GM18526 (cell line): ENCODE measurements at regions not wholly inside any gene's neighbourhood (a gene's known extent, or its start where the extent isn't known, plus 50 kb on each side); places are given as distances from the start of the nearest gene placed in this dataset.

Source experiments
- POLR2A ChIP-seq: IDR thresholded peaks from 3 replicates; pipeline ENCODE4 v1.6.1; 2011; ENCODE audit not compliant: insufficient read length; ENCODE audit errors: extremely low read depth

GRCh38 chr3:106035619-106036018 lies 166.8 kb upstream of the CBLB start:
- TF ChIP-seq POLR2A: no peak

GRCh38 chr3:106036696-106037095 lies 167.9 kb upstream of the CBLB start:
- no peak for TF ChIP-seq POLR2A

GRCh38 chr3:106047221-106047620 lies 178.4 kb upstream of the CBLB start:
- TF ChIP-seq POLR2A: no peak

- TF ChIP-seq POLR2A: no peak
Observed at GRCh38 chr3:106048946-106049481, 180.2 kb upstream of the CBLB start.

- no peak for TF ChIP-seq POLR2A
Observed at GRCh38 chr3:106049821-106050220, 181.0 kb upstream of the CBLB start.

- no peak for TF ChIP-seq POLR2A
Observed at GRCh38 chr3:106056931-106057330, 188.1 kb upstream of the CBLB start.

- TF ChIP-seq POLR2A: no peak
Observed at GRCh38 chr3:106058475-106058874, 189.7 kb upstream of the CBLB start.

- TF ChIP-seq POLR2A: no peak
Observed at GRCh38 chr3:106059953-106060517, 191.2 kb upstream of the CBLB start.

GRCh38 chr3:106063909-106064308 lies 195.1 kb upstream of the CBLB start:
- TF ChIP-seq POLR2A: no peak

GRCh38 chr3:106065831-106066230 lies 197.0 kb upstream of the CBLB start:
- TF ChIP-seq POLR2A: no peak

GRCh38 chr3:106067711-106068110 lies 198.9 kb upstream of the CBLB start:
- no peak for TF ChIP-seq POLR2A

- TF ChIP-seq POLR2A: no peak
Observed at GRCh38 chr3:106068381-106068780, 199.6 kb upstream of the CBLB start.

- no peak for TF ChIP-seq POLR2A
Observed at GRCh38 chr3:106068795-106069194, 200.0 kb upstream of the CBLB start.

GRCh38 chr3:106070187-106070586 lies 201.4 kb upstream of the CBLB start:
- TF ChIP-seq POLR2A: no peak

GRCh38 chr3:106071306-106071705 lies 202.5 kb upstream of the CBLB start:
- no peak for TF ChIP-seq POLR2A

GRCh38 chr3:106078635-106079034 lies 209.8 kb upstream of the CBLB start:
- TF ChIP-seq POLR2A: no peak

- TF ChIP-seq POLR2A: no peak
Observed at GRCh38 chr3:106082616-106083015, 213.8 kb upstream of the CBLB start.
